IMR-90 (cell line): ENCODE measurements at regions not wholly inside any gene's neighbourhood (a gene's known extent, or its start where the extent isn't known, plus 50 kb on each side); places are given as distances from the start of the nearest gene placed in this dataset.
A peak's percentile ranks its signal among the peaks of the same experiment; 100 is the strongest.
"Not testable (repeated sequence)": the region's sequence is repeated elsewhere in the genome, so short reads cannot be mapped to it uniquely, and the experiment has no call there.

ENCODE experiments used
- ATAC-seq: fragments of 200-7000 bp; cut with Tn5 transposase; 2 replicates; pipeline ENCODE4 v1.9.1; 2020; ENCODE audit warnings: low read depth, mild to moderate bottlenecking, moderate library complexity
- BruUV-seq: library from RNA; stranded (reverse); fragments of 400-500 nt; replicated peaks from 2 replicates; lab custom pipeline; 2021; lab: Mats Ljungman, UMichigan
- CTCF ChIA-PET: fragments of 300-600 bp; formaldehyde crosslinking; extraction: SDS; loops from one replicate; lab custom pipeline; 2021; ENCODE audit warnings: antibody characterized with exemption; lab: Yijun Ruan, JAX
- POLR2A ChIA-PET: fragments of 300-600 bp; sonication (Branson Sonifier 250); formaldehyde crosslinking; loops from one replicate; lab custom pipeline; 2022; ENCODE audit warnings: antibody characterized with exemption; ENCODE audit not compliant: unreplicated experiment; lab: Charles Lee
- DNase-seq: peaks from one replicate; pipeline ENCODE4 v3.0.0; 2013
- H2AFZ ChIP-seq: replicated peaks from 2 replicates; pipeline ENCODE3; 2013; ENCODE audit warnings: low read length, mild to moderate bottlenecking; ENCODE audit not compliant: poor library complexity
- H2AK5ac ChIP-seq: 2 replicates; pipeline ENCODE4 v1.6.1; 2013; ENCODE audit warnings: low read depth, low read length, inconsistent platforms
- H2AK9ac ChIP-seq: replicated peaks from 2 replicates; pipeline ENCODE3; 2013; ENCODE audit warnings: mild to moderate bottlenecking, low read depth, low read length, moderate library complexity; ENCODE audit not compliant: poor library complexity
- H2BK120ac ChIP-seq: 2 replicates; pipeline ENCODE4 v1.6.1; 2013; ENCODE audit warnings: low read depth, low read length, inconsistent platforms
- H2BK15ac ChIP-seq: 3 replicates; pipeline ENCODE4 v1.6.1; 2013; ENCODE audit warnings: low read depth, low read length, inconsistent platforms
- H2BK20ac ChIP-seq: 2 replicates; pipeline ENCODE4 v1.6.1; 2013; ENCODE audit warnings: low read depth, mild to moderate bottlenecking, inconsistent platforms, low read length, moderate library complexity
- H2BK5ac ChIP-seq: 2 replicates; pipeline ENCODE4 v1.6.1; 2013; ENCODE audit warnings: mild to moderate bottlenecking, low read depth, low read length, inconsistent platforms; ENCODE audit not compliant: poor library complexity, severe bottlenecking
- H3K14ac ChIP-seq: replicated peaks from 2 replicates; pipeline ENCODE4 v1.6.1; 2013; ENCODE audit warnings: low read depth, low read length, inconsistent platforms
- H3K18ac ChIP-seq: 2 replicates; pipeline ENCODE4 v1.6.1; 2013; ENCODE audit warnings: low read depth, low read length, control low read depth
- H3K23ac ChIP-seq: 2 replicates; pipeline ENCODE4 v1.6.1; 2013; ENCODE audit warnings: low read depth, low read length, inconsistent platforms
- H3K27ac ChIP-seq: 2 replicates; pipeline ENCODE4 v1.5.1; 2013; ENCODE audit warnings: mild to moderate bottlenecking, control low read depth, low read length; ENCODE audit not compliant: insufficient read depth
- H3K27me3 ChIP-seq: 2 replicates; pipeline ENCODE4 v1.6.1; 2013; ENCODE audit warnings: low read length; ENCODE audit not compliant: control insufficient read depth, insufficient read depth
- H3K36me3 ChIP-seq: 2 replicates; pipeline ENCODE4 v1.6.1; 2013; ENCODE audit warnings: low read length, mixed read lengths; ENCODE audit not compliant: control insufficient read depth, insufficient read depth
- H3K4ac ChIP-seq: 2 replicates; pipeline ENCODE4 v1.6.1; 2013; ENCODE audit warnings: low read depth, low read length, inconsistent platforms
- H3K4me1 ChIP-seq: 2 replicates; pipeline ENCODE4 v1.6.1; 2013; ENCODE audit warnings: low read length, mixed read lengths; ENCODE audit not compliant: control insufficient read depth, insufficient read depth
- H3K4me2 ChIP-seq: 2 replicates; pipeline ENCODE4 v1.6.1; 2013; ENCODE audit warnings: low read depth, mild to moderate bottlenecking, control low read depth, low read length, moderate library complexity
- H3K4me3 ChIP-seq: 2 replicates; pipeline ENCODE4 v1.5.1; 2013; ENCODE audit warnings: low read depth, mild to moderate bottlenecking, control low read depth, low read length, moderate library complexity; ENCODE audit not compliant: insufficient read depth
- H3K56ac ChIP-seq: 2 replicates; pipeline ENCODE4 v1.6.1; 2013; ENCODE audit warnings: low read length, inconsistent platforms; ENCODE audit not compliant: insufficient read depth; ENCODE audit errors: extremely low read depth
- H3K79me1 ChIP-seq, 2 experiments: 2 replicates each; pipeline ENCODE4 v1.6.1; 2013; ENCODE audit warnings: low read length in 2 of 2, inconsistent platforms in 1 of 2, low read depth in 1 of 2
- H3K9ac ChIP-seq: 2 replicates; pipeline ENCODE4 v1.6.1; 2013; ENCODE audit warnings: low read depth, low read length, control low read depth
- H3K9me1 ChIP-seq: 2 replicates; pipeline ENCODE4 v1.6.1; 2013; ENCODE audit warnings: low read length, inconsistent platforms; ENCODE audit not compliant: insufficient read depth
- H3K9me3 ChIP-seq: 2 replicates; pipeline ENCODE4 v1.6.1; 2013; ENCODE audit warnings: low read length; ENCODE audit not compliant: control insufficient read depth, insufficient read depth
- H4K20me1 ChIP-seq: 2 replicates; pipeline ENCODE4 v1.6.1; 2013; ENCODE audit warnings: low read length, inconsistent platforms; ENCODE audit not compliant: insufficient read depth
- H4K5ac ChIP-seq: 2 replicates; pipeline ENCODE4 v1.6.1; 2013; ENCODE audit warnings: mild to moderate bottlenecking, low read depth, low read length, control low read depth
- H4K8ac ChIP-seq, 2 experiments: 2 replicates each; pipeline ENCODE4 v1.6.1; 2013; ENCODE audit warnings: low read depth in 2 of 2, low read length in 2 of 2, control low read depth in 1 of 2, inconsistent platforms in 1 of 2
- H4K91ac ChIP-seq: 2 replicates; pipeline ENCODE4 v1.6.1; 2013; ENCODE audit warnings: low read depth, low read length, inconsistent platforms; ENCODE audit not compliant: insufficient read depth
- WGBS, 2 experiments: methylation state at CpG; one replicate each; pipeline versions ENCODE4 v1.1.5 to v1.1.7; 2013; ENCODE audit warnings: missing lambda C conversion rate in 2 of 2; ENCODE audit not compliant: insufficient read length in 1 of 2; ENCODE audit errors: extremely low coverage in 2 of 2; 5-methylcytosine and 5-hydroxymethylcytosine counted together
- dilution Hi-C: fragments of 300-500 bp; cut with HindIII; formaldehyde crosslinking; loops from one replicate; pipeline ENCODE4 v1.14.3; 2018; ENCODE audit warnings: low sequenced_read_pairs; ENCODE audit not compliant: unreplicated experiment
- in situ Hi-C: fragments of 300-500 bp; cut with MboI; formaldehyde crosslinking; loops from 3 replicates; pipeline ENCODE4 v1.14.3; 2019; ENCODE audit warnings: low sequenced_read_pairs, inconsistent platforms, mixed read lengths
- intact Hi-C: fragments of 100-400 bp; cut with micrococcal nuclease; formaldehyde crosslinking; loops from 2 replicates; pipeline ENCODE4 v1.10.0; 2022

GRCh38 chr5:21482522-21482921 is 1370.6 kb downstream of the CDH12 start:
- H4K8ac ChIP-seq, H3K9ac ChIP-seq, H4K91ac ChIP-seq, H3K18ac ChIP-seq, H3K14ac ChIP-seq, H2BK15ac ChIP-seq, H3K56ac ChIP-seq, H3K4me3 ChIP-seq, in situ Hi-C loops, H3K4me2 ChIP-seq, intact Hi-C loops, H4K5ac ChIP-seq, BruUV-seq, H3K4ac ChIP-seq, H2BK120ac ChIP-seq, H3K4me1 ChIP-seq, H3K27me3 ChIP-seq, ATAC-seq, H4K20me1 ChIP-seq, H3K27ac ChIP-seq, H3K23ac ChIP-seq, dilution Hi-C loops, CTCF ChIA-PET, H3K36me3 ChIP-seq, H3K9me3 ChIP-seq, DNase-seq, H2BK5ac ChIP-seq, H3K9me1 ChIP-seq, H2AK9ac ChIP-seq, POLR2A ChIA-PET, H3K79me1 ChIP-seq, H2AK5ac ChIP-seq, H2BK20ac ChIP-seq: not testable (repeated sequence)
- H2AFZ ChIP-seq, result peak overlapping the region; percentile 61
- WGBS, 2 experiments, result 91% methylated on average over 4 of the region's 13 CpGs; no CpG with 5 or more reads in 1 of the 2 experiments

DNA sequence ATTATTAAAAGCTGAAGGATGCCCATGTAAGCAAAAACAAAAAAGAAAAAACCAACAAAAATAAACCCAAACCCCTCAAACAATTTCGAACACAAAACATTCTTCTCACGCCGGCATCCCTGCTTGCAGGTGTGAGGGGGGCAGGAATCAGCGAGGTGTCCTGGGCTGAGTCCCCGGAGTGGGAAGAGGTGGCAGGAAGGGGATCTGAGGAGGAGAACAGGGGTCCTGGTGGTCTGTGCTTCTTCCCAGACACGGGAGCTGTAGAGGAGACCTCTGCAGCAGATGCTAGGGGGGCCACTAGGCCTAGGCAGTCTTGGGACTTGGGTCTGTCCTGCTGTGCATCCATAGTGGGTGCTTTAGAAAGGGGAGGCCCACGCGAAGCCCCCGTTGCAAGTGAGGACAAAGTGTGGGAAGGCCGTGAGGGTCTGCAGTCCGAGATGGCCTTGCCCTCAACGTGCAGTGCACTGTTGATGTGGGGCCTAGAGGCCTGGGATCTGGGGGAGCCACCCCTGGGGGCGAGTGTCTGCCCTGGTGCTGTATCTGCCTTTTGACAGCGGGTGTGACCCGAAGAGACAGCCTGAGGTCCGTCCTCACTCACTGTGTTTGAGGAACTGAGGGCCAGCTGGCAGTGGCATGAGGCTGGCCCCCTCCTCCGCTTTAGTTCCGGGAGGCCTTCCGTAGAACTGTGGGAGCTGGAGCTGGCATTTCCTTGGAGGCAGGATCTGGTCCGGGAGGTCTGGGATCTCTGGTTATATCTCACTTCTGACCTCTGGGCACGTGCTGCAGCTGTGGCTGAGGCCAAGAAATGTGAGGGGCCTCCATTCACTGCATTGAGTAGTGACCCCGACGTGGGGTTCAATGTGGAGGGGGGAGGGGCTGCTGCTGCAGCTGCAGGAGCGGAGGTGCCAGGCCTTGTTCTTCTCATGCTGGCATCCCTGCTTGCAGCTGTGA is 1371.5 kb downstream of the CDH12 start:
- H3K18ac ChIP-seq, H2BK15ac ChIP-seq, H2AFZ ChIP-seq, H2BK5ac ChIP-seq, POLR2A ChIA-PET, H4K20me1 ChIP-seq, H2AK5ac ChIP-seq, H3K14ac ChIP-seq, H3K9ac ChIP-seq, H3K27ac ChIP-seq, H4K5ac ChIP-seq, DNase-seq, H3K36me3 ChIP-seq, H3K56ac ChIP-seq, ATAC-seq, H4K91ac ChIP-seq, H2AK9ac ChIP-seq, dilution Hi-C loops, H4K8ac ChIP-seq, H3K4ac ChIP-seq, H3K79me1 ChIP-seq, CTCF ChIA-PET, intact Hi-C loops, H2BK20ac ChIP-seq, H3K4me2 ChIP-seq, H3K23ac ChIP-seq, in situ Hi-C loops, H3K4me3 ChIP-seq, H3K4me1 ChIP-seq, H3K27me3 ChIP-seq, H2BK120ac ChIP-seq, H3K9me3 ChIP-seq, BruUV-seq, H3K9me1 ChIP-seq: not testable (repeated sequence)
- WGBS, 2 experiments, result 63% methylated on average over 3 of the region's 24 CpGs; no CpG with 5 or more reads in 1 of the 2 experiments
